ENCODE measurements at regions not wholly inside any gene's neighbourhood (a gene's known extent, or its start where the extent isn't known, plus 50 kb on each side); places are given as distances from the start of the nearest gene placed in this dataset.
A peak's percentile ranks its signal among the peaks of the same experiment; 100 is the strongest.

DNA sequence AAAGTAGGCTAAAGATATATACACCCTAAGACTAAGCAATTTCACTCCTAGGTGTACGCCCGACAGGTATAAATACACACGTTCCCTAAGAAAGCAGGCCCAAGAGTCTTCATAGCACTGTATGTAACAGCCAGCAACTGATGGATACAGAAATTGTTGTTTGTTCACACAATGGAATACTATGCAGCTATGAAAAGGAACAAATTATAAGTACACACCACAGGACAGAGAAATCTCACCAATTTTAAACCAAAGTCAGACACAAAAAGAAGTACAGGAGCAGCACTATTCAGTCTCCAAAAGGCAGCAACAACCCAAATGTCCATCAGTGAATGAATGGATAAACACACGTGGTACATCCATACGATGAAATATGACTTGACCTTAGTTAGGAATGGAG is 106.1 kb downstream of the LITAF start:
- TF ChIP-seq, protein P1, sequence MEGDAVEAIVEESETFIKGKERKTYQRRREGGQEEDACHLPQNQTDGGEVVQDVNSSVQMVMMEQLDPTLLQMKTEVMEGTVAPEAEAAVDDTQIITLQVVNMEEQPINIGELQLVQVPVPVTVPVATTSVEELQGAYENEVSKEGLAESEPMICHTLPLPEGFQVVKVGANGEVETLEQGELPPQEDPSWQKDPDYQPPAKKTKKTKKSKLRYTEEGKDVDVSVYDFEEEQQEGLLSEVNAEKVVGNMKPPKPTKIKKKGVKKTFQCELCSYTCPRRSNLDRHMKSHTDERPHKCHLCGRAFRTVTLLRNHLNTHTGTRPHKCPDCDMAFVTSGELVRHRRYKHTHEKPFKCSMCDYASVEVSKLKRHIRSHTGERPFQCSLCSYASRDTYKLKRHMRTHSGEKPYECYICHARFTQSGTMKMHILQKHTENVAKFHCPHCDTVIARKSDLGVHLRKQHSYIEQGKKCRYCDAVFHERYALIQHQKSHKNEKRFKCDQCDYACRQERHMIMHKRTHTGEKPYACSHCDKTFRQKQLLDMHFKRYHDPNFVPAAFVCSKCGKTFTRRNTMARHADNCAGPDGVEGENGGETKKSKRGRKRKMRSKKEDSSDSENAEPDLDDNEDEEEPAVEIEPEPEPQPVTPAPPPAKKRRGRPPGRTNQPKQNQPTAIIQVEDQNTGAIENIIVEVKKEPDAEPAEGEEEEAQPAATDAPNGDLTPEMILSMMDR (conservative IDR thresholded peaks at IDR 0.05; ENCODE audit: low read depth, low read length): no peak
- DNase-seq (ENCODE audit: low read depth): no peak
- no peak overlapping the region for H3K4me3 ChIP-seq (ENCODE audit: low read depth, low read length)

DNA sequence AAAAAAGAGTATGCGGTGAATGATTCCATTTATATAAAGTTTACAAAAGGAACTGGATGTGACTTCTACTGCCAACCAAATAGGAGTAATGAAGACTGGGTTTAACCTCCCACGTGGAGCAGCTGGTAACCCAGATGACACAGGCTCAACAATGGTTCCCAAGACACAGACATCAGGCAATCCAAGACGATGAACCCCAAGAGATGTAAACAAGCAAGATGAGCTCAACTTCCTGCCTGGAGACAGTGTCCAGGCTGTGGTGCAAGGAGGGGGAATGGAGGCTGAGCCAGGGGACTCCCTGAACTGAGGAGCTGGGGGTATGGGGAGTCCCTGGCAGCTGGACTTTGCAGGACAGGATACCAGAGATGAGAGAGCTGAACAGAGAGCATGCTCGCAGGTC is 104.7 kb downstream of the LITAF start:
- H3K4me3 ChIP-seq (ENCODE audit: low read depth, low read length): no peak overlapping the region
- DNase-seq (ENCODE audit: low read depth): peak; percentile 8
- TF ChIP-seq, protein P1 (conservative IDR thresholded peaks at IDR 0.05; ENCODE audit: low read depth, low read length): no peak

DNA sequence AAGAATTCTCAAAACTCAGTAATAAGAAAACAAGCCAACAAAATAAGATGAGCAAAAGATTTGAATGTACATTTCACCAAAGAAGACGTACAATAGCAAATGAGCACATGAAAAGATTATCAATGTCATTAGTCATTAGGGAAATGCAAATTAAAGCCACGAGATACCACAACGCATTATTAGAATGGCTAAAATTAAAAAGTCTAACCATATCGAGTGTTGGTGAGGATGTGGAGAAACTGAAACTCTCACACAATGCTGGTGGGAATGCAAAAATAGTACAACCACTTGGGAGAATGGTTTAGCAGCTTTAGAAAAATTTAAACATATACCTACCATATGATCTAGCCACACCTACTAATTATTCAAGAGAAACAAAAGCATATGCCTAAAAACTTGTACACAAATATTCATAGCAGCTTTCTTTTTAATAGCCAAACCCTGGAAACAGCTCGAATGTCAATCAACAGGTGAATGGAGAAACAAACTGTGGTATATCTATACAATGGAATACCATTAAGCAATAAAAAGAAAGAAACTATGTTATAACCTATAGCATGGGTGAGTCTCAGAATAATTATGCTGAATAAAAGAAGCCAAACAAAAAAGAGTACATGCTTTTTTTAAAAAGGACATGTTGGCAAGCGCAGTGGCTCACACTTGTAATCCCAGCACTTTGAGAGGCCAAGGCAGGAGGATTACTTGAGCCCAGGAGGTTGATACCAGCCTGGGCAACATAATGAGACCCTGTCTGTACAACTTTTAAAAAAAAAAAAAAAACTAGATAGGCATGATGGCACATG is 103.6 kb downstream of the LITAF start:
- no peak for DNase-seq (ENCODE audit: low read depth)
- TF ChIP-seq, protein P1 (conservative IDR thresholded peaks at IDR 0.05; ENCODE audit: low read depth, low read length): no peak
- H3K4me3 ChIP-seq (ENCODE audit: low read depth, low read length): no peak overlapping the region

DNA sequence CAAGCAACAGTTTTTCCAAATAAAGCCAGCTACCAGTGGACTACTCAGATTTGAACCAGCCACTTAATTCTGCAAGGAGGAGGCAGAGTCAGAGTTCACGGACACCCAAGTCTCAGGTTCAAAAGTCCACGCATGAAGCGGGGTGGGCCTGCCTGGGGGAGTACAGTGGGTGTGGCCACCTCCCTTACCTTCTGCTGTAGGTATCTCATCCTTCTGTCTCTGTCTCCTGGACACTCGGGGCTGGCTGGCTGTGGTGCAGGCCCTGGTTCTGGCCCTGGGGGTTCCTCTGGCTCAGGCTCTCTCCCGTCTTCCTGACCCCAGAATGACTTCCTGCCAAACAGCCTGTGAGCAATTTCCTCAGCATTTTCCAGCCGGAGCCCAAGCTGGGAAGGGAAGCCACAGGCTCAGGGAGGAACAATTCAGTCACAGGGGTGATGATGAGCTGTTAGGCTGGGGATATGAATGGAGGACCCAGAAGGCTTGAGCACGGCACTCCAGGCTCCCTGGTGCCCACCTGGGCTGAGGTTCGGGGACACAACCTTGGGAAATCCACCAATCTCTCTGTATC is 101.9 kb downstream of the LITAF start:
- no peak overlapping the region for H3K4me3 ChIP-seq (ENCODE audit: low read depth, low read length)
- peak; percentile 29 for DNase-seq (ENCODE audit: low read depth)
- TF ChIP-seq, protein P1 (conservative IDR thresholded peaks at IDR 0.05; ENCODE audit: low read depth, low read length): no peak

DNA sequence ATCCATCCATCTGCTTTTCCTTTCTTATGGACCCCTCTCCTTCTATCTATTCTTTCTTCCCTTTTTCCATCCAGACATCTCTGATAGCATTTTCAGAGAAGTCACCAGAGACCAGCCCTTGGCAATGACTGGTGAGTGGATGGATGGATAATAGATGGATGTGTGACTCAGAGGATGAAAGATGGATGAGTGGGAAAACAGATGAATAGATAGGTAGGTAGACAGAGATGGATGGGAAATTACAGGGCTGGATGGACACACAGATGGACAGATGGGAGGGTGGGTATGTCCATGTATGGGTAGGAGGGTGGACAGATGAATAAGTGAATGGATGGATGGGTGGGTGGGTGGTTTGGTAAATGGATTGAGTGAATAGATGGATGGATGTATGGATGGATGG is 101.0 kb downstream of the LITAF start:
- no peak for DNase-seq (ENCODE audit: low read depth)
- TF ChIP-seq, protein P1 (conservative IDR thresholded peaks at IDR 0.05; ENCODE audit: low read depth, low read length): no peak
- no peak overlapping the region for H3K4me3 ChIP-seq (ENCODE audit: low read depth, low read length)

DNA sequence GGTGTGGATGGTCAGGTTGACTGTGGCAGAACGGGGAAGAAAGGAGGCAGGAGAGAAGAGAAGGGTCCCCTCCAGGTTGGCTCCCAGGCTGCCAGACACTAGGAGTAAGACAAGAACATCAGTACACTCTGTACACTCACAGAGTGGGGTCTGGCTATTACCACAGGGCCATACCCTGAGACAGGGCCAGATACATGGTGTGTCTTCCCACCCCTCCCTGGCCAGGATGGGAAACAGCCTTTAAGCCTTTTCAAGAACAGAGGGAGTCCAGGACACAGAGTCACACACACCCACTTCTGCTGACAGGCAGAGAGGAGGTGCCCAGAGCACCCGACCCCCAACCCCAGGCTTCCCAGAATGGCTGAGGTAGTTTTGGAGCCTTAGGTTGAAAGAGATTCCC is 99.4 kb downstream of the LITAF start:
- no peak overlapping the region for H3K4me3 ChIP-seq (ENCODE audit: low read depth, low read length)
- TF ChIP-seq, protein P1 (conservative IDR thresholded peaks at IDR 0.05; ENCODE audit: low read depth, low read length): no peak

DNA sequence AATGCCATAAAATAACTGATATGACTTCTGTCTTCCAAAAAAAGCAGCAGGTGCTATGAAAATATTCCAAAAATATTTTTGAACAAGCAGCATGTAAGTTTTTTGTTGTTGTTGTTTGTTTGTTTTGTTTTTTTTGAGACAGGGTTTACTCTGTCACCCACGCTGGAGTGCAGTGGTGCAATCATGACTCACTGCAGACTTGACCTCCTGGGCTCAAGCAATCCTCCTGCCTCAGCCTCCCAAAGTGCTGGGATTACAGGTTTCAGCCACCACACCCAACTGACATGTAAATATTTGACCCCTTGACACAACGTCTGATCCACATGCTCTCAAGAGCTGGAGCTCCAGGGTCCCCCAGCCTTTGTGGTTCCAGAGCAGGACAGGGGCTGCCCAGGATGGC is 98.4 kb downstream of the LITAF start:
- TF ChIP-seq, protein P1 (conservative IDR thresholded peaks at IDR 0.05; ENCODE audit: low read depth, low read length): no peak
- no peak for DNase-seq (ENCODE audit: low read depth)
- no peak overlapping the region for H3K4me3 ChIP-seq (ENCODE audit: low read depth, low read length)

More for the DNA sequence above, 99.4 kb downstream of the LITAF start:
- DNase-seq (ENCODE audit: low read depth): no peak

Measured in choroid plexus epithelial cell (primary cell).